Activated CD4-positive, CD25-positive, alpha-beta regulatory T cell treated with anti-CD3 and anti-CD28 coated beads, Interleukin-2, amount 50 U/mL, for 24 hours (primary cell): ENCODE measurements at regions not wholly inside any gene's neighbourhood (a gene's known extent, or its start where the extent isn't known, plus 50 kb on each side); places are given as distances from the start of the nearest gene placed in this dataset.
"Not testable (repeated sequence)": the region's sequence is repeated elsewhere in the genome, so short reads cannot be mapped to it uniquely, and the experiment has no call there.

ENCODE experiments used
- ATAC-seq, 2 donors: fragments of 150-1000 bp; cut with Tn5 transposase; one replicate each; pipeline ENCODE4 v1.10.0; 2021; ENCODE audit warnings: mild to moderate bottlenecking in 1 of 2, moderate library complexity in 1 of 2

- ATAC-seq, result peak; percentile 90 to 92
Measured at GRCh38 chr2:174697255-174697654, 67.0 kb downstream of the CHRNA1 start.

GRCh38 chr2:174694920-174695319 lies 69.4 kb downstream of the CHRNA1 start:
- no peak for ATAC-seq

- ATAC-seq, result no peak
Measured at GRCh38 chr2:174694196-174694878, 69.9 kb downstream of the CHRNA1 start.

- ATAC-seq, result no peak
Measured at GRCh38 chr2:174693344-174693743, 70.9 kb downstream of the CHRNA1 start.

GRCh38 chr2:174692256-174692919 lies 71.9 kb downstream of the CHRNA1 start:
- no peak for ATAC-seq

GRCh38 chr2:174691201-174691779 lies 73.0 kb downstream of the CHRNA1 start:
- no peak for ATAC-seq

- no peak for ATAC-seq
Measured at GRCh38 chr2:174690026-174690425, 74.2 kb downstream of the CHRNA1 start.

GRCh38 chr2:174688079-174688478 lies 76.2 kb downstream of the CHRNA1 start:
- ATAC-seq, result peak in 1 of 2 donors; percentile 36

GRCh38 chr2:174686430-174686829 lies 77.8 kb downstream of the CHRNA1 start:
- ATAC-seq, result peak in 1 of 2 donors; percentile 12

- peak; percentile 26 to 40 for ATAC-seq
Measured at GRCh38 chr2:174683392-174683759, 80.9 kb downstream of the CHRNA1 start.

- ATAC-seq, result peak; percentile 63 to 64
Measured at GRCh38 chr2:174682578-174683391, 81.5 kb downstream of the CHRNA1 start.

- ATAC-seq, result peak; percentile 33 to 46
Measured at GRCh38 chr2:174682007-174682577, 82.2 kb downstream of the CHRNA1 start.

- no peak for ATAC-seq
Measured at GRCh38 chr2:174681099-174682006, 82.9 kb downstream of the CHRNA1 start.

GRCh38 chr2:174680221-174680620 lies 82.6 kb upstream of the WIPF1 start:
- ATAC-seq, result no peak

- ATAC-seq, result no peak
Measured at GRCh38 chr2:174678395-174678794, 80.8 kb upstream of the WIPF1 start.

- ATAC-seq, result no peak
Measured at GRCh38 chr2:174675615-174676014, 78.0 kb upstream of the WIPF1 start.

- ATAC-seq, result no peak
Measured at GRCh38 chr2:174673876-174674275, 76.3 kb upstream of the WIPF1 start.

- ATAC-seq, result no peak
Measured at GRCh38 chr2:174673440-174673839, 75.8 kb upstream of the WIPF1 start.

- ATAC-seq, result not testable (repeated sequence)
Measured at GRCh38 chr2:174671532-174671931, 73.9 kb upstream of the WIPF1 start.

GRCh38 chr2:174670446-174670845 lies 72.8 kb upstream of the WIPF1 start:
- ATAC-seq, result no peak

- ATAC-seq, result no peak
Measured at GRCh38 chr2:174669336-174669735, 71.7 kb upstream of the WIPF1 start.

GRCh38 chr2:174668075-174668474 lies 70.5 kb upstream of the WIPF1 start:
- ATAC-seq, result no peak
